Nephron (organoid): ENCODE measurements at regions not wholly inside any gene's neighbourhood (a gene's known extent, or its start where the extent isn't known, plus 50 kb on each side); places are given as distances from the start of the nearest gene placed in this dataset.

Experiments
- H3K27ac Mint-ChIP-seq, 3 experiments: 2 replicates each; pipeline ENCODE4 v1.8.0; 2020; ENCODE audit warnings: mixed read lengths in 3 of 3, mild to moderate bottlenecking in 2 of 3, moderate library complexity in 1 of 3
- H3K27me3 Mint-ChIP-seq: 2 replicates; pipeline ENCODE4 v1.8.0; 2021; ENCODE audit warnings: low read depth, mild to moderate bottlenecking, moderate library complexity, mixed read lengths
- H3K36me3 Mint-ChIP-seq: 2 replicates; pipeline ENCODE4 v1.8.0; 2020; ENCODE audit warnings: low read depth, mixed read lengths
- H3K4me1 Mint-ChIP-seq: 2 replicates; pipeline ENCODE4 v1.8.0; 2020; ENCODE audit warnings: mixed read lengths
- H3K4me3 Mint-ChIP-seq, 3 experiments: 2 replicates each; pipeline ENCODE4 v1.8.0; 2020; ENCODE audit warnings: mild to moderate bottlenecking in 3 of 3, mixed read lengths in 3 of 3, moderate library complexity in 2 of 3
- H3K9me3 Mint-ChIP-seq: 2 replicates; pipeline ENCODE4 v1.8.0; 2020; ENCODE audit warnings: mixed read lengths
- TF ChIP-seq, protein P1 (sequence below), 3 experiments: fragments of 200-600 bp; sonication (generic); IDR thresholded peaks; one replicate each; pipeline ENCODE4 v1.5.0; 2021; ENCODE audit warnings: antibody characterized with exemption in 3 of 3; ENCODE audit not compliant: unreplicated experiment in 3 of 3

DNA sequence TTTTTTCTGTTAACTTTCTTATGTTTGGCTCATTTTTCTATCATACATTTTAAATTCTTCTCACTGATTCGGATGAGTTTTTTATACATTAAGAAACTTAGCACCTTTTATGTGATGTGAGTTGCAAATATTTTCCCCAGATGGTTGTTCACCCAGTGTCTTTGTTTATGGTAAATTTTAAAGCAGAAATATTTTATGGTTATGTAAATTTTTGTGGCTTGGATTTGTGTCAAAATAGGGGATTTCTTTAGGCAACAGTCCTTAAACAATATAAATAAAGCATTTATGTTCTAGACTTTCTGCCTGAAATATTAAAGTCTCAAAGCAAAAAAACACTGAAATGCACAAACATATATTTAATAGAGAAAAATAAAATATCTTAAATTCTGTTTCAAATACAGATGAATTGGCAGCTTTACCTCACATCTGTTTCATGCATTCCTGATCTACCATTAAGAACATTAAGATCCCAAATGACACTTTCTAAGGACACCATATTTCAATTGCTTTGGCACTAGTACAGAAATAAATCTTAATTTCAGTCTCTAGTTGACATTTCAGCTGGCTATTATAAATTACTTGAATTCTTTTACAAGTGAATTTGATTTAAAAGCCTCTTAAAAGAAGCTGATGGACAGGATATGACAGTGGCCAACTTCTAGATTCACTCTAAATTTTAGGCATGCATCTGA, 646.6 kb downstream of the HACE1 start:
- TF ChIP-seq, protein P1, sequence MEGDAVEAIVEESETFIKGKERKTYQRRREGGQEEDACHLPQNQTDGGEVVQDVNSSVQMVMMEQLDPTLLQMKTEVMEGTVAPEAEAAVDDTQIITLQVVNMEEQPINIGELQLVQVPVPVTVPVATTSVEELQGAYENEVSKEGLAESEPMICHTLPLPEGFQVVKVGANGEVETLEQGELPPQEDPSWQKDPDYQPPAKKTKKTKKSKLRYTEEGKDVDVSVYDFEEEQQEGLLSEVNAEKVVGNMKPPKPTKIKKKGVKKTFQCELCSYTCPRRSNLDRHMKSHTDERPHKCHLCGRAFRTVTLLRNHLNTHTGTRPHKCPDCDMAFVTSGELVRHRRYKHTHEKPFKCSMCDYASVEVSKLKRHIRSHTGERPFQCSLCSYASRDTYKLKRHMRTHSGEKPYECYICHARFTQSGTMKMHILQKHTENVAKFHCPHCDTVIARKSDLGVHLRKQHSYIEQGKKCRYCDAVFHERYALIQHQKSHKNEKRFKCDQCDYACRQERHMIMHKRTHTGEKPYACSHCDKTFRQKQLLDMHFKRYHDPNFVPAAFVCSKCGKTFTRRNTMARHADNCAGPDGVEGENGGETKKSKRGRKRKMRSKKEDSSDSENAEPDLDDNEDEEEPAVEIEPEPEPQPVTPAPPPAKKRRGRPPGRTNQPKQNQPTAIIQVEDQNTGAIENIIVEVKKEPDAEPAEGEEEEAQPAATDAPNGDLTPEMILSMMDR (IDR thresholded peaks at IDR 0.05; ENCODE audit: unreplicated experiment in 3 of 3): no peak

DNA sequence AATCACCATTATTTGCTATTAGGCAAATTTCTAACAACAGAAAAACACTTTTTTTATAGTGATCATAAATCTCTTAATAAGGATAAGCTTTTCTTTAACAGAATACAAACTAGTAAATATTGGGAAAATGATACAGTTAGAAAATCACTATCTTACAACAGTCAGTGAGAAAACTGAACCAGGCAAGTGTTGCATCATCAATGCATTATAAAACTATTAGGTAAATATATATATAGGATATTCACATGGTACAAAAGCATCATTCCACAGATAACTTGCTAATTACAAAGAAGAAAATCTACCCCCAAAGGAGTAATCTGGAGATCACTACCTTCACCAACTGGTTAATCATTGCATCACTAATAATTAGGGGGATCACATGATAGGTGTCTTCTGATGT, 652.1 kb downstream of the HACE1 start:
- TF ChIP-seq, protein P1 (IDR thresholded peaks at IDR 0.05; ENCODE audit: unreplicated experiment in 3 of 3): no peak
- H3K36me3 Mint-ChIP-seq: no peaks in the 10 kb centered on the region
- H3K4me1 Mint-ChIP-seq: no peaks in the 10 kb centered on the region
- no peaks in the 10 kb centered on the region for H3K27me3 Mint-ChIP-seq
- H3K9me3 Mint-ChIP-seq: no peaks in the 10 kb centered on the region
- no peak overlapping the region for H3K27ac Mint-ChIP-seq
- no peak overlapping the region for H3K4me3 Mint-ChIP-seq

More for the DNA sequence above, 646.6 kb downstream of the HACE1 start:
- Mint-ChIP-seq H3K9me3 (no peaks in the 10 kb centered on the region), H3K27ac (no peak overlapping the region), H3K36me3 (no peaks in the 10 kb centered on the region), H3K27me3 (no peaks in the 10 kb centered on the region), H3K4me1 (no peaks in the 10 kb centered on the region), H3K4me3 (no peak overlapping the region)

DNA sequence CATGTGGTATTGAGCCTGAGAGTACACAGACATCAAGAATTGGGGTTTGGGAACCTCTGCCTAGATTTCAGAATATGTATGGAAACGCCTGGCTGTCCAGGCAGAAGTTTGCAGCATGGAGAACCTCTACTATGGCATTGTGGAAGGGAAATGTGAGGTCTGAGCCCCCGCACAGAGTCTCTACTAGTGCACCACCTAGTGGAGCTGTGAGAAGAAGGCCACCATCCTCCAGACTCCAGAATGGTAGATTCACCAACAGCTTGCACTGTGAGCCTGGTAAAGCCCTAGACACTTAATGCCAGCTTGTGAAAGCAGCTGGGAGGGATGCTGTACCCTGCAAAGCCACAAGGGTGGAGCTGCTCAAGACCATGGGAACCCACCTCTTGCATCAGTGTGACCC, 658.2 kb downstream of the HACE1 start:
- Mint-ChIP-seq H3K9me3 (peaks cover 24% of the 10 kb centered on the region), H3K36me3 (no peaks in the 10 kb centered on the region), H3K4me1 (no peaks in the 10 kb centered on the region), H3K4me3 (no peak overlapping the region), H3K27ac (no peak overlapping the region), H3K27me3 (no peaks in the 10 kb centered on the region)
- TF ChIP-seq, protein P1 (IDR thresholded peaks at IDR 0.05; ENCODE audit: unreplicated experiment in 3 of 3): no peak

DNA sequence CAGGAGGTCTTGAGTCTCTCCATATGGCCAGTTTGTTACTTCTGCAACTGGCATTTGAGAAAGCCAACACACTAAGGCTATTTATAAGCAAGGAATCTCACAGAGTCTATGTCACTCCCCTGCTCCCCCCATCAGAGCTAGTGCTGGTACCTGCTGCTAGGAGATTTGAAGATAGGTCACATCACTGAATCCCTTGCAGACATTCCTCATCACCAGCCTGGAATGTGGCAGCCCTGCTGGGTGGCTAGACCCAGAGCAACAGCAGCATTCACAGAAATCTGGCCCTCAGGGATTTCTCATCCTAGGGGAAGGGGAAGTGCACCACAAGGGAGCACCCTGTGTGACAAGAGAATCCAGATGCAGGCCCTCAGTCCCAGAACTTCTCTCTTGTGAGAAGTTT, 672.1 kb downstream of the HACE1 start:
- Mint-ChIP-seq H3K9me3 (peaks cover 15% of the 10 kb centered on the region), H3K36me3 (no peaks in the 10 kb centered on the region), H3K4me1 (no peaks in the 10 kb centered on the region), H3K4me3 (no peak overlapping the region), H3K27me3 (peaks cover 4% of the 10 kb centered on the region), H3K27ac (no peak overlapping the region)
- TF ChIP-seq, protein P1 (IDR thresholded peaks at IDR 0.05; ENCODE audit: unreplicated experiment in 3 of 3): no peak

DNA sequence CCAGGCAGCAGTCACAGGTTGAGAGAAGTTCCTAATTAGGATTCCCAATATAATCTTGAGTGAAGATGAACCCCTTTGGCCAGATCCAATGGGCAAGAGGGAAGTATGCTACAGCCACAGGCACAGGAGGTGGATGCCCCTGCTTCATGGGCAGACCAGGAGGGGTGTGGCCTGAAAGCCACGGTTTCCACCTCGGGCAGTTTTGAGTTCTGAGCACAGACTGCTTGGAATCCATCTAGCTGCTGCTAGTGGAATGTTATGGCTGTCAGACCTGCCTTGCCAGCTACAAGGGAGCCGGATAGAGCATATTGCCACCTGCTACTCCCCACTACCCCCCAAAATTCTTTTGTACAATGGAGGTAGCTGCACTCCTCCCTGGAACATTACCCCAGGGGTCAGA, 672.9 kb downstream of the HACE1 start:
- TF ChIP-seq, protein P1 (IDR thresholded peaks at IDR 0.05; ENCODE audit: unreplicated experiment in 3 of 3): no peak
- Mint-ChIP-seq H3K27me3 (peaks cover 4% of the 10 kb centered on the region), H3K4me1 (no peaks in the 10 kb centered on the region)

DNA sequence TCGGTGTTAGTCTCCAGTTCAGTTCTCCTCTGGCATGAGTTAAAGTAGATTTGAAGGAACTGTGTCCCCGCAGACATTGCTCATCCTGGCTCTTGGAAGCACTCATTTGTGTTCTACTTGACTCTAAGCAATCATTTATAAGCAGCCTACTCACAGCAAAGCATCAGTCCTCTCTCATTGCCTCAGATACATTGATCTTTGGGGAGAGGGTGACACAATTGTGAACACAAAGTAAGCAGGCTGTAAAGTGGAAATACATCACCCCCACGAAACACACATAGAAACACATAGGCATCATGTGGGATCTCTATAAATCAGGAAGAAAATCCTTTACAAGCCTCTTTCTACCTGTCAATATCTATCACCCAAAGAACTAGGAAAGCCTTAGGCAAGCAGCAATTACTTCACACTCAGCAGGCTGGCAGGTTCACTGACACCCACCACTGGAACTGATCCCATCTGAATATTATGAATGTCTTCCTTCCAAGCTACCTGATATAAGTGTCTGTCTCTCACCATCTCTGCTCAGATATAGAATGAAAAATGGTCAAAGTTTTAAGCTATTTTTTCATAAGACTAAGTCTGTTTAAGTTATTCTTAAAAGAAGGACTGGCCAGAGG, 675.8 kb downstream of the HACE1 start:
- TF ChIP-seq, protein P1 (IDR thresholded peaks at IDR 0.05; ENCODE audit: unreplicated experiment in 3 of 3): no peak
- Mint-ChIP-seq H3K4me1 (no peaks in the 10 kb centered on the region), H3K27me3 (peaks cover 7% of the 10 kb centered on the region), H3K9me3 (no peaks in the 10 kb centered on the region), H3K4me3 (no peak overlapping the region), H3K27ac (no peak overlapping the region), H3K36me3 (no peaks in the 10 kb centered on the region)

More for the DNA sequence above, 672.9 kb downstream of the HACE1 start:
- Mint-ChIP-seq H3K9me3 (peaks cover 8% of the 10 kb centered on the region), H3K4me3 (no peak overlapping the region), H3K27ac (no peak overlapping the region), H3K36me3 (no peaks in the 10 kb centered on the region)
